ENCODE measurements at regions not wholly inside any gene's neighbourhood (a gene's known extent, or its start where the extent isn't known, plus 50 kb on each side); places are given as distances from the start of the nearest gene placed in this dataset.

GRCh38 chr2:195495351-195495750, 161.7 kb upstream of the SLC39A10 start:
- WGBS, 5 donors, result 58 to 81% (median 62%) methylated on average over 2 of the region's 2 CpGs
- H3K27ac ChIP-seq, result no peak overlapping the region
- H3K4me3 ChIP-seq, result no peak overlapping the region
- H3K4me1 ChIP-seq, result peaks cover 0 to 10% (median 0%) of the 10 kb centered on the region in 6 donors
- H3K27me3 ChIP-seq (replicated peaks in 1 of 7), result no peaks in the 10 kb centered on the region
- TF ChIP-seq CTCF (IDR thresholded peaks at IDR 0.05 in 8 of 11, conservative IDR thresholded peaks at IDR 0.05 in 3 of 11) (no peak), POLR2A (IDR thresholded peaks at IDR 0.05) (no peak), POLR2AphosphoS5 (IDR thresholded peaks at IDR 0.05) (no peak)
- intact Hi-C loops (cut with DNase I; ENCODE audit: low total_unique reads), result loop anchor here (10.0 kb wide), 1 partner anchor 579 kb away; no protein-coding TSS in a partner anchor
- no peak for DNase-seq
- H3K9me3 ChIP-seq, result no peaks in the 10 kb centered on the region
- no peaks in the 10 kb centered on the region for H3K36me3 ChIP-seq

GRCh38 chr2:195494451-195494850, 162.6 kb upstream of the SLC39A10 start:
- Histone ChIP-seq H3K27ac (no peak overlapping the region), H3K9me3 (no peaks in the 10 kb centered on the region), H3K4me1 (peaks cover 0 to 10% (median 0%) of the 10 kb centered on the region in 6 donors), H3K36me3 (no peaks in the 10 kb centered on the region), H3K4me3 (no peak overlapping the region), H3K27me3 (replicated peaks in 1 of 7) (no peaks in the 10 kb centered on the region)
- WGBS, 5 donors, result 85 to 94% (median 86%) methylated on average over 2 of the region's 2 CpGs
- TF ChIP-seq POLR2A (IDR thresholded peaks at IDR 0.05), result no peak
- TF ChIP-seq CTCF (IDR thresholded peaks at IDR 0.05 in 8 of 11, conservative IDR thresholded peaks at IDR 0.05 in 3 of 11), result no peak
- no peak for DNase-seq
- intact Hi-C loops (cut with DNase I; ENCODE audit: low total_unique reads), result loop anchor here (10.0 kb wide), 1 partner anchor 580 kb away; no protein-coding TSS in a partner anchor

- Histone ChIP-seq H3K27ac (no peak overlapping the region), H3K4me3 (no peak overlapping the region), H3K9me3 (no peaks in the 10 kb centered on the region), H3K27me3 (replicated peaks in 1 of 7) (no peaks in the 10 kb centered on the region), H3K4me1 (peaks cover 0 to 8% (median 0%) of the 10 kb centered on the region in 6 donors), H3K36me3 (no peaks in the 10 kb centered on the region)
- 94 to 97% (median 97%) methylated on average over 7 of the region's 7 CpGs for WGBS, 5 donors
- intact Hi-C loops (cut with DNase I; ENCODE audit: low total_unique reads), result loop anchor here (10.0 kb wide), 1 partner anchor 581 kb away; no protein-coding TSS in a partner anchor
- no peak for DNase-seq
- TF ChIP-seq POLR2A (IDR thresholded peaks at IDR 0.05) (no peak), CTCF (IDR thresholded peaks at IDR 0.05 in 8 of 11, conservative IDR thresholded peaks at IDR 0.05 in 3 of 11) (no peak), POLR2AphosphoS5 (IDR thresholded peaks at IDR 0.05) (no peak)
These were observed 163.6 kb upstream of the SLC39A10 start for GRCh38 chr2:195493416-195493815.

GRCh38 chr2:195490319-195490718, 166.7 kb upstream of the SLC39A10 start:
- no peaks in the 10 kb centered on the region for H3K27me3 ChIP-seq (replicated peaks in 1 of 7)
- no peaks in the 10 kb centered on the region for H3K36me3 ChIP-seq
- no peak overlapping the region for H3K27ac ChIP-seq
- no peak overlapping the region for H3K4me3 ChIP-seq
- TF ChIP-seq POLR2AphosphoS5 (IDR thresholded peaks at IDR 0.05), result no peak
- TF ChIP-seq CTCF (IDR thresholded peaks at IDR 0.05 in 8 of 11, conservative IDR thresholded peaks at IDR 0.05 in 3 of 11), result no peak
- TF ChIP-seq POLR2A (IDR thresholded peaks at IDR 0.05), result no peak
- intact Hi-C loops (cut with DNase I; ENCODE audit: low total_unique reads), result loop anchor here (10.0 kb wide), 1 partner anchor 584 kb away; no protein-coding TSS in a partner anchor
- peaks cover 0 to 12% (median 5%) of the 10 kb centered on the region in 6 donors for H3K4me1 ChIP-seq
- no peaks in the 10 kb centered on the region for H3K9me3 ChIP-seq
- no peak for DNase-seq
- WGBS, 5 donors, result 55 to 90% (median 85%) methylated on average over 2 of the region's 2 CpGs

Data from spleen (tissue), 11 donors.